Trophoblast cell (in vitro differentiated cells and primary cell): ENCODE measurements at regions not wholly inside any gene's neighbourhood (a gene's known extent, or its start where the extent isn't known, plus 50 kb on each side); places are given as distances from the start of the nearest gene placed in this dataset.

Source experiments
- DNase-seq, 2 donors: peaks; one replicate each; pipeline ENCODE4 v3.0.0-alpha.2; 2016
- H2AFZ ChIP-seq: 2 replicates; pipeline ENCODE4 v1.6.1; 2013; ENCODE audit warnings: low read length, moderate library complexity, mild to moderate bottlenecking; ENCODE audit not compliant: insufficient read depth, poor library complexity
- H2AK5ac ChIP-seq: 2 replicates; pipeline ENCODE4 v1.6.1; 2013; ENCODE audit warnings: mild to moderate bottlenecking, low read length
- H2BK120ac ChIP-seq: 2 replicates; pipeline ENCODE4 v1.6.1; 2013; ENCODE audit warnings: low read length, mild to moderate bottlenecking, moderate library complexity; ENCODE audit not compliant: insufficient read depth, poor library complexity
- H2BK12ac ChIP-seq: 2 replicates; pipeline ENCODE4 v1.6.1; 2013; ENCODE audit warnings: mild to moderate bottlenecking, low read length, moderate library complexity
- H2BK5ac ChIP-seq: 2 replicates; pipeline ENCODE4 v1.6.1; 2013; ENCODE audit warnings: low read length, low read depth, moderate library complexity, mild to moderate bottlenecking; ENCODE audit not compliant: poor library complexity
- H3K14ac ChIP-seq: 2 replicates; pipeline ENCODE4 v1.6.1; 2013; ENCODE audit warnings: mild to moderate bottlenecking, low read length
- H3K18ac ChIP-seq: 2 replicates; pipeline ENCODE4 v1.6.1; 2013; ENCODE audit warnings: mild to moderate bottlenecking, low read length
- H3K23ac ChIP-seq: 2 replicates; pipeline ENCODE4 v1.6.1; 2013; ENCODE audit warnings: low read length
- H3K27ac ChIP-seq: 2 replicates; pipeline ENCODE4 v1.5.1; 2013; ENCODE audit warnings: low read depth, mild to moderate bottlenecking, inconsistent platforms, low read length, moderate library complexity
- H3K27me3 ChIP-seq: 2 replicates; pipeline ENCODE4 v1.6.1; 2013; ENCODE audit warnings: inconsistent platforms, mild to moderate bottlenecking, low read length, moderate library complexity; ENCODE audit not compliant: insufficient read depth
- H3K36me3 ChIP-seq, 2 experiments: 1 replicate in 1 of 2; 2 replicates in 1 of 2; pipeline ENCODE4 v1.6.1; 2013; ENCODE audit warnings: low read length in 2 of 2, mild to moderate bottlenecking in 2 of 2, moderate library complexity in 1 of 2; ENCODE audit not compliant: insufficient read depth in 2 of 2, control insufficient read depth in 1 of 2
- H3K4ac ChIP-seq: 2 replicates; pipeline ENCODE4 v1.6.1; 2013; ENCODE audit warnings: low read depth, mild to moderate bottlenecking, low read length, moderate library complexity
- H3K4me1 ChIP-seq, 2 experiments: 1 replicate in 1 of 2; 2 replicates in 1 of 2; pipeline ENCODE4 v1.6.1; 2013; ENCODE audit warnings: low read length in 2 of 2, mild to moderate bottlenecking in 2 of 2, moderate library complexity in 1 of 2; ENCODE audit not compliant: insufficient read depth in 2 of 2, control insufficient read depth in 1 of 2
- H3K4me2 ChIP-seq: 2 replicates; pipeline ENCODE4 v1.6.1; 2013; ENCODE audit warnings: inconsistent platforms, mild to moderate bottlenecking, low read length, moderate library complexity
- H3K4me3 ChIP-seq: 2 replicates; pipeline ENCODE4 v1.5.1; 2013; ENCODE audit warnings: mild to moderate bottlenecking, low read depth, low read length, inconsistent platforms
- H3K79me1 ChIP-seq: one replicate; pipeline ENCODE4 v1.6.1; 2013; ENCODE audit warnings: low read length
- H3K79me2 ChIP-seq: 2 replicates; pipeline ENCODE4 v1.6.1; 2013; ENCODE audit warnings: low read length, mild to moderate bottlenecking; ENCODE audit not compliant: control insufficient read depth, insufficient read depth, poor library complexity
- H3K9ac ChIP-seq: 2 replicates; pipeline ENCODE4 v1.6.1; 2013; ENCODE audit warnings: mild to moderate bottlenecking, low read length
- H3K9me3 ChIP-seq: 2 replicates; pipeline ENCODE4 v1.6.1; 2013; ENCODE audit warnings: low read depth, mild to moderate bottlenecking, control low read depth, inconsistent platforms, low read length; ENCODE audit not compliant: insufficient read depth
- H4K12ac ChIP-seq: 2 replicates; pipeline ENCODE4 v1.6.1; 2013; ENCODE audit warnings: low read depth, mild to moderate bottlenecking, low read length, moderate library complexity
- H4K8ac ChIP-seq: 2 replicates; pipeline ENCODE4 v1.6.1; 2013; ENCODE audit warnings: low read depth, mild to moderate bottlenecking, low read length, moderate library complexity
- H4K91ac ChIP-seq: one replicate; pipeline ENCODE4 v1.6.1; 2013; ENCODE audit warnings: low read depth, mild to moderate bottlenecking, low read length, moderate library complexity
- WGBS: extraction: QIAGEN DNeasy Blood & Tissue Kit; methylation state at CpG from one replicate; pipeline ENCODE4 v1.1.7; 2013; ENCODE audit warnings: missing lambda C conversion rate; ENCODE audit not compliant: insufficient read length, insufficient coverage; ENCODE audit errors: extremely low coverage; 5-methylcytosine and 5-hydroxymethylcytosine counted together

DNA sequence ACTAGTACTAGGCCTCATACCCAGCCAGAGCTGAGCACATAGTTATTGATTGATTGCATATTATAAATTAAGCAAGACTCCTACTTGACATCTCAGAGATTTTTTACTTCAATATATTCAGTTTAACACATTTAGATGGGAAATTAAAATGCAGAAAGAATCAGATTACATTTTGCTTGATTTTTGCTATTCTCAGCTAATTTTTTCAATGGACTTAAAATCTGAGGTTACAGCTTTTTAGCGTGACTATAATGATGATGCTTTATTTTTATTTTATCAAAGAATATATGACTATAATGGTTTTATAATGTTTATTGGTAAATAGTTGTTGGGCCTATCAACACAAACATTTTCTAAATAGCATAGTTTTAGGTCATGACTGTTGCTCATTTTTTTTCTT lies 493.0 kb upstream of the CNTNAP5 start:
- no peak overlapping the region for H4K12ac ChIP-seq
- H3K27ac ChIP-seq: no peak overlapping the region
- H3K9me3 ChIP-seq: no peaks in the 10 kb centered on the region
- no peak overlapping the region for H3K4me3 ChIP-seq
- H3K79me1 ChIP-seq: no peaks in the 10 kb centered on the region
- H2AFZ ChIP-seq: no peak overlapping the region
- no peaks in the 10 kb centered on the region for H3K27me3 ChIP-seq
- H3K4ac ChIP-seq: no peak overlapping the region
- H2BK5ac ChIP-seq: no peak overlapping the region
- H2BK120ac ChIP-seq: no peak overlapping the region
- no peak overlapping the region for H3K14ac ChIP-seq
- WGBS: no CpG with 5 or more reads among the region's 1 CpG
- H3K23ac ChIP-seq: no peak overlapping the region
- H3K36me3 ChIP-seq: no peaks in the 10 kb centered on the region
- no peaks in the 10 kb centered on the region for H3K4me1 ChIP-seq
- H2BK12ac ChIP-seq: no peak overlapping the region
- no peak overlapping the region for H4K8ac ChIP-seq
- DNase-seq: no peak
- H3K4me2 ChIP-seq: no peak overlapping the region
- no peaks in the 10 kb centered on the region for H3K79me2 ChIP-seq
- H3K18ac ChIP-seq: no peak overlapping the region
- no peak overlapping the region for H3K9ac ChIP-seq
- no peak overlapping the region for H4K91ac ChIP-seq
- no peak overlapping the region for H2AK5ac ChIP-seq

DNA sequence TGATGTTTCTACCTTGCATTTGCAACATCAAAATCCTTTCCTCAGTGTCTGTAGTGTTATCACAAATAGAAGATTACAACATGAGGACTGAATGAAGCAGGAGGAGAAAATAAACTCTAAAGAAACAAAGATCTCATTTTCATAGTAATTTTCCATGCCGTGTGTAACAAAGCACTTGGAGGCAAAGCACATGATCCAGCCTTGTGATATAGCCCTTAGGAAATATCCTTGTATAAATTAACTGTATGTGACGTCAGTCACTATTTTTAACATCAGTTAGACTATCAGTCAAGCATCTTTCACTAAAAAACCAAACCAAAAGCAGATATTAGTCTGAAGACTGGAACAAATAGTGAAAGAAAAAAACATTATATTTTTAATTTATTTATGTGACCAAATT lies 492.1 kb upstream of the CNTNAP5 start:
- H4K12ac ChIP-seq: no peak overlapping the region
- no peak overlapping the region for H2BK12ac ChIP-seq
- H3K18ac ChIP-seq: no peak overlapping the region
- H3K79me1 ChIP-seq: no peaks in the 10 kb centered on the region
- H3K9ac ChIP-seq: no peak overlapping the region
- no peak overlapping the region for H2BK120ac ChIP-seq
- H2BK5ac ChIP-seq: no peak overlapping the region
- H3K27ac ChIP-seq: no peak overlapping the region
- H3K27me3 ChIP-seq: no peaks in the 10 kb centered on the region
- H2AK5ac ChIP-seq: no peak overlapping the region
- no peak overlapping the region for H3K4me2 ChIP-seq
- H3K23ac ChIP-seq: no peak overlapping the region
- no peak overlapping the region for H3K4ac ChIP-seq
- H3K4me1 ChIP-seq: no peaks in the 10 kb centered on the region
- H3K4me3 ChIP-seq: no peak overlapping the region
- H2AFZ ChIP-seq: no peak overlapping the region
- H3K79me2 ChIP-seq: no peaks in the 10 kb centered on the region
- H3K14ac ChIP-seq: no peak overlapping the region
- H4K91ac ChIP-seq: no peak overlapping the region
- H4K8ac ChIP-seq: no peak overlapping the region
- no CpG with 5 or more reads among the region's 2 CpGs for WGBS
- H3K9me3 ChIP-seq: no peaks in the 10 kb centered on the region
- no peak for DNase-seq
- H3K36me3 ChIP-seq: no peaks in the 10 kb centered on the region

DNA sequence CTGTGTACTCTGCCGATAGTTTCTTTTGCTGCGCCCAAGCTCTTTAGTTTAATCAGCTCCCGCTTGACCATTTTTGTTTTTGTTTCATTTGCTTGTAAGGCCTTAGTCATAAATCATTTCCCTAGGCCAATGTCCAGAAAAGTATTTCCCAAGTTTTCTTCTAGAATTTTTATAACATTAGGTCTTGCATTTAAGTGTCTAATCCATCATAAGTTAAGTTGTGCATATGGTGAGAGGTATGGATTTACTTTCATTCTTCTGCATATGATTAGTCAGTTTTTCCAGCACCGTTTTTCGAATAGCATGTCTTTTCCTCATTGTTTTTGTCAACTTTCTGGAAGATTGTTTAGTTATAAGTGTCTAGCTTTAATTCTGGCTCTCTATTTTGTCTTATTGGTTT lies 484.8 kb upstream of the CNTNAP5 start:
- Histone ChIP-seq H2AK5ac (no peak overlapping the region), H3K27ac (no peak overlapping the region), H3K27me3 (no peaks in the 10 kb centered on the region), H3K36me3 (no peaks in the 10 kb centered on the region), H3K4me2 (no peak overlapping the region), H3K4me3 (no peak overlapping the region), H3K9me3 (no peaks in the 10 kb centered on the region), H4K12ac (no peak overlapping the region), H3K79me1 (no peaks in the 10 kb centered on the region), H3K9ac (no peak overlapping the region), H3K4ac (no peak overlapping the region), H4K8ac (no peak overlapping the region), H3K4me1 (no peaks in the 10 kb centered on the region), H2BK120ac (no peak overlapping the region), H3K18ac (no peak overlapping the region), H2BK5ac (no peak overlapping the region), H3K23ac (no peak overlapping the region), H3K79me2 (no peaks in the 10 kb centered on the region), H3K14ac (no peak overlapping the region), H2BK12ac (no peak overlapping the region), H2AFZ (no peak overlapping the region), H4K91ac (no peak overlapping the region)
- no peak for DNase-seq
- WGBS: no CpG with 5 or more reads among the region's 5 CpGs

DNA sequence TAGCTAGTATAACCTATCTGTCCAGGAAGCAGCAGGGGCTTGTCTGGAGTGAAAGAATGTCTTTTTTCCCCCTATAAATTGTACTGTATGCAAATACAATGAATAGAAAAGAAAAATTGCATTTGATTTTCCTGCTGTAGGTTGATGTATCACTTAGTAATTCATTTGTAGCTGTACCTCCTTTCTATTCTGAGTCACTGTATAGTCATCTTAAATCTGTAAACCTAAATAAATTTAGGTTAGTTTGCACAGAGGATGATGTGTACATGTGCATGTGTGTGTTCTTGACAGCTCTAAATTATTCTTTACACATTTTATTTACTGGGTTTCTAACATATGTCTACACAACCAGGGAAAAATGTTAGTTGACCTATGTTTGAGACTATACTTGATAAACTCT lies 478.7 kb upstream of the CNTNAP5 start:
- no peak overlapping the region for H3K4ac ChIP-seq
- no peak overlapping the region for H3K9ac ChIP-seq
- no peak overlapping the region for H3K4me3 ChIP-seq
- no peaks in the 10 kb centered on the region for H3K9me3 ChIP-seq
- no peaks in the 10 kb centered on the region for H3K79me1 ChIP-seq
- no peak overlapping the region for H4K91ac ChIP-seq
- H2BK120ac ChIP-seq: no peak overlapping the region
- no peak overlapping the region for H3K4me2 ChIP-seq
- no peak overlapping the region for H3K14ac ChIP-seq
- H4K8ac ChIP-seq: no peak overlapping the region
- H3K18ac ChIP-seq: no peak overlapping the region
- no peaks in the 10 kb centered on the region for H3K36me3 ChIP-seq
- no peak overlapping the region for H4K12ac ChIP-seq
- H3K4me1 ChIP-seq: no peaks in the 10 kb centered on the region
- no peak overlapping the region for H3K23ac ChIP-seq
- H3K27me3 ChIP-seq: no peaks in the 10 kb centered on the region
- no peaks in the 10 kb centered on the region for H3K79me2 ChIP-seq
- H3K27ac ChIP-seq: no peak overlapping the region
- no peak overlapping the region for H2AFZ ChIP-seq
- no peak for DNase-seq
- H2AK5ac ChIP-seq: no peak overlapping the region
- H2BK5ac ChIP-seq: no peak overlapping the region
- no peak overlapping the region for H2BK12ac ChIP-seq

DNA sequence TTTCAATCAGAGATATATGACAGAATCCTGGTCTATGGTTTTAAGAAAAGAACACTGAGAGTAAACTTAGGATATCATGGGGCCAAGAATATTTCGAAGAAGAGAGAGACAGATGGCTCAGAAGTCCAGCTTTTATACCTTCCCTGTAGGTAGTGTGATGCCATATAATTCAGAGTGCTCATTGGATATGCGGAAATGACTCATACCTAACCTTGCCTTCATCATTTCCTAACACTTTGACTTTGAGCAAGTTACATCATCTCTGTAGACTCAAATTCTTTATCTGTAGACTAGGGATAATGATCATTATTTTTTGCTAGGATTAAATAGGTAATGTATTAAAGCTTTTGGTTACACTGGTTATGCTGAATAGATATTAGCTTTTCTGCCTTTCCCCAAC lies 461.6 kb upstream of the CNTNAP5 start:
- no peak overlapping the region for H3K9ac ChIP-seq
- no peak overlapping the region for H3K23ac ChIP-seq
- no peak overlapping the region for H2AK5ac ChIP-seq
- no peaks in the 10 kb centered on the region for H3K79me2 ChIP-seq
- no peak overlapping the region for H3K4ac ChIP-seq
- H3K18ac ChIP-seq: no peak overlapping the region
- H2BK12ac ChIP-seq: no peak overlapping the region
- no peak overlapping the region for H2BK120ac ChIP-seq
- H3K9me3 ChIP-seq: no peaks in the 10 kb centered on the region
- no peak overlapping the region for H3K14ac ChIP-seq
- no peak overlapping the region for H4K12ac ChIP-seq
- DNase-seq: no peak
- no peak overlapping the region for H3K4me2 ChIP-seq
- no peaks in the 10 kb centered on the region for H3K79me1 ChIP-seq
- no peak overlapping the region for H3K27ac ChIP-seq
- H4K8ac ChIP-seq: no peak overlapping the region
- H3K4me3 ChIP-seq: no peak overlapping the region
- WGBS: no CpG with 5 or more reads among the region's 2 CpGs
- no peaks in the 10 kb centered on the region for H3K27me3 ChIP-seq
- H3K36me3 ChIP-seq: no peaks in the 10 kb centered on the region
- no peaks in the 10 kb centered on the region for H3K4me1 ChIP-seq
- no peak overlapping the region for H2AFZ ChIP-seq
- no peak overlapping the region for H4K91ac ChIP-seq
- no peak overlapping the region for H2BK5ac ChIP-seq
